ENCODE measurements at regions not wholly inside any gene's neighbourhood (a gene's known extent, or its start where the extent isn't known, plus 50 kb on each side); places are given as distances from the start of the nearest gene placed in this dataset.
"Not testable (repeated sequence)": the region's sequence is repeated elsewhere in the genome, so short reads cannot be mapped to it uniquely, and the experiment has no call there.

DNA sequence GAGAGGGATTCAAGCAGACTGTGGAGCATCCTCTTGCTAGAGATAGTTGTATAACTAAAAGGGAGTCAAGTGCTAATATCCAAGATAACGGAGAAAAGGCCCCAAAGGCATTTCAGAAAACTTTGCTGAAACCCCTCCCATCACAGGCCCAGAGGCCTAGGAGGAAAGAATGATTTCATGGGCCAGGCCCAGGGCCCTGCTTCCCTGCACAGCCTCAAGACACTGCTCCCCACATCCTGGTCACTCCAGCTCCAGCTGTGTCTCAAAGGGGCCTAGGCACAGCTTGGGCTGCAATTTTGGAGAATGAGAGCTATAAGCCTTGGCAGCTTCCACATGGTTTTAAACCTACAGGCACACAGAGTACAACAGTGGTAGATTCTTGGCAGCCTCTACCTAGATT lies 85.6 kb downstream of the OR13A1 start:
- Histone ChIP-seq H3K36me3 (no peaks in the 10 kb centered on the region), H3K9me3 (peaks cover 0 to 17% (median 7%) of the 10 kb centered on the region in 12 donors), H3K4me3 (no peak overlapping the region), H3K4me1 (no peaks in the 10 kb centered on the region), H3K27me3 (peaks cover 0 to 57% (median 0%) of the 10 kb centered on the region in 9 donors), H3K27ac (no peak overlapping the region)
- TF ChIP-seq POLR2A (IDR thresholded peaks at IDR 0.05): no peak
- TF ChIP-seq, protein P1, sequence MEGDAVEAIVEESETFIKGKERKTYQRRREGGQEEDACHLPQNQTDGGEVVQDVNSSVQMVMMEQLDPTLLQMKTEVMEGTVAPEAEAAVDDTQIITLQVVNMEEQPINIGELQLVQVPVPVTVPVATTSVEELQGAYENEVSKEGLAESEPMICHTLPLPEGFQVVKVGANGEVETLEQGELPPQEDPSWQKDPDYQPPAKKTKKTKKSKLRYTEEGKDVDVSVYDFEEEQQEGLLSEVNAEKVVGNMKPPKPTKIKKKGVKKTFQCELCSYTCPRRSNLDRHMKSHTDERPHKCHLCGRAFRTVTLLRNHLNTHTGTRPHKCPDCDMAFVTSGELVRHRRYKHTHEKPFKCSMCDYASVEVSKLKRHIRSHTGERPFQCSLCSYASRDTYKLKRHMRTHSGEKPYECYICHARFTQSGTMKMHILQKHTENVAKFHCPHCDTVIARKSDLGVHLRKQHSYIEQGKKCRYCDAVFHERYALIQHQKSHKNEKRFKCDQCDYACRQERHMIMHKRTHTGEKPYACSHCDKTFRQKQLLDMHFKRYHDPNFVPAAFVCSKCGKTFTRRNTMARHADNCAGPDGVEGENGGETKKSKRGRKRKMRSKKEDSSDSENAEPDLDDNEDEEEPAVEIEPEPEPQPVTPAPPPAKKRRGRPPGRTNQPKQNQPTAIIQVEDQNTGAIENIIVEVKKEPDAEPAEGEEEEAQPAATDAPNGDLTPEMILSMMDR (IDR thresholded peaks at IDR 0.05): no peak
- DNase-seq (no peak), ATAC-seq (no peak)
- WGBS, 4 donors: 74 to 96% (median 86%) methylated on average over 1 of the region's 1 CpG
- intact Hi-C loops (cut with DNase I): loop anchor here in 1 of 10 donors (10.0 kb wide), 1 partner anchor 225 kb away; the partner anchor contains the start of gene ZNF22

GRCh38 chr10:45235260-45235769 lies 80.1 kb downstream of the OR13A1 start:
- WGBS, 4 donors: 41 to 50% (median 49%) methylated on average over 13 of the region's 13 CpGs
- intact Hi-C loops (cut with DNase I): loop anchor here in 2 of 10 donors (5.0 to 10.0 kb wide), 3 partner anchors 228 to 487 kb away; partner anchors contain the start of gene ZNF22 (in 1 of the 2)
- H3K27me3 ChIP-seq: peaks cover 0 to 13% (median 0%) of the 10 kb centered on the region in 9 donors
- not testable (repeated sequence) for H3K9me3 ChIP-seq, H3K4me1 ChIP-seq, H3K4me3 ChIP-seq, H3K27ac ChIP-seq, H3K36me3 ChIP-seq
- ATAC-seq: peak; percentile 55 to 79 (median 74)
- peak in 4 of 5 donors; percentile 38 to 51 (median 46) for DNase-seq
- TF ChIP-seq, protein P1 (IDR thresholded peaks at IDR 0.05): peak; percentile 35 to 73 (median 60)

GRCh38 chr10:45235798-45236220 lies 79.6 kb downstream of the OR13A1 start:
- H3K4me3 ChIP-seq: no peak overlapping the region
- TF ChIP-seq POLR2A (IDR thresholded peaks at IDR 0.05): no peak
- TF ChIP-seq, protein P1 (IDR thresholded peaks at IDR 0.05): no peak
- no peaks in the 10 kb centered on the region for H3K36me3 ChIP-seq
- H3K27me3 ChIP-seq: peaks cover 0 to 11% (median 0%) of the 10 kb centered on the region in 9 donors
- 66 to 73% (median 68%) methylated on average over 7 of the region's 7 CpGs for WGBS, 4 donors
- no peak overlapping the region for H3K27ac ChIP-seq
- DNase-seq (no peak), ATAC-seq (peak in 2 of 4 donors; percentile 20 to 39)
- no peaks in the 10 kb centered on the region for H3K9me3 ChIP-seq
- intact Hi-C loops (cut with DNase I): loop anchor here in 2 of 10 donors (5.0 to 10.0 kb wide), 3 partner anchors 229 to 486 kb away; partner anchors contain the start of gene ZNF22 (in 1 of the 2)
- H3K4me1 ChIP-seq: peaks cover 0 to 6% (median 0%) of the 10 kb centered on the region in 12 donors

- H3K27me3 ChIP-seq: no peaks in the 10 kb centered on the region
- no peak for ATAC-seq
- WGBS, 4 donors: 68 to 82% (median 76%) methylated on average over 5 of the region's 5 CpGs
- no peaks in the 10 kb centered on the region for H3K36me3 ChIP-seq
- no peak overlapping the region for H3K4me3 ChIP-seq
- H3K27ac ChIP-seq: no peak overlapping the region
- peaks cover 0 to 6% (median 0%) of the 10 kb centered on the region in 12 donors for H3K4me1 ChIP-seq
- TF ChIP-seq POLR2A (IDR thresholded peaks at IDR 0.05): no peak
- TF ChIP-seq, protein P1 (IDR thresholded peaks at IDR 0.05): no peak
- DNase-seq: no peak
- intact Hi-C loops (cut with DNase I): loop anchor here in 2 of 10 donors (5.0 to 10.0 kb wide), 3 partner anchors 232 to 483 kb away; partner anchors contain the start of gene ZNF22 (in 1 of the 2)
- no peaks in the 10 kb centered on the region for H3K9me3 ChIP-seq
Observed at GRCh38 chr10:45238896-45239295, 76.5 kb downstream of the OR13A1 start.
